Neural progenitor cell (in vitro differentiated cells): ENCODE measurements at regions not wholly inside any gene's neighbourhood (a gene's known extent, or its start where the extent isn't known, plus 50 kb on each side); places are given as distances from the start of the nearest gene placed in this dataset.
"Not testable (repeated sequence)": the region's sequence is repeated elsewhere in the genome, so short reads cannot be mapped to it uniquely, and the experiment has no call there.

Source experiments
- DNase-seq: peaks from one replicate; pipeline ENCODE4 v3.0.0-alpha.2; 2016; ENCODE audit warnings: low spot score
- H2AFZ ChIP-seq: fragments of 200-600 bp; sonication (generic); replicated peaks from 2 replicates; pipeline ENCODE4 v1.6.1; 2016; ENCODE audit warnings: antibody characterized with exemption
- H3F3A ChIP-seq: fragments of 200-600 bp; sonication (generic); 2 replicates; pipeline ENCODE4 v1.6.1; 2016; ENCODE audit warnings: antibody characterized with exemption, low read depth
- H3K27ac ChIP-seq: fragments of 200-600 bp; sonication (generic); 2 replicates; pipeline ENCODE4 v1.5.1; 2016; ENCODE audit warnings: mild to moderate bottlenecking
- H3K27me3 ChIP-seq: fragments of 200-600 bp; sonication (generic); 2 replicates; pipeline ENCODE4 v1.6.1; 2016; ENCODE audit warnings: mild to moderate bottlenecking, moderate library complexity
- H3K36me3 ChIP-seq: fragments of 200-600 bp; sonication (generic); 2 replicates; pipeline ENCODE4 v1.5.1; 2016
- H3K4me1 ChIP-seq: fragments of 200-600 bp; sonication (generic); 2 replicates; pipeline ENCODE4 v1.6.1; 2016; ENCODE audit warnings: mixed run types
- H3K4me2 ChIP-seq: fragments of 200-600 bp; sonication (generic); 2 replicates; pipeline ENCODE4 v1.6.1; 2016
- H3K4me3 ChIP-seq: fragments of 200-600 bp; sonication (generic); 2 replicates; pipeline ENCODE4 v1.5.1; 2016
- H3K79me2 ChIP-seq: fragments of 200-600 bp; sonication (generic); 2 replicates; pipeline ENCODE4 v1.6.1; 2016; ENCODE audit warnings: low read depth
- H3K9ac ChIP-seq: fragments of 200-600 bp; sonication (generic); 2 replicates; pipeline ENCODE4 v1.6.1; 2016
- H3K9me3 ChIP-seq: fragments of 200-600 bp; sonication (generic); 2 replicates; pipeline ENCODE4 v1.5.1; 2016; ENCODE audit warnings: low read depth
- H4K20me1 ChIP-seq: fragments of 200-600 bp; sonication (generic); 2 replicates; pipeline ENCODE4 v1.6.1; 2016; ENCODE audit warnings: low read depth
- H3K27ac Mint-ChIP-seq: 3 replicates; pipeline ENCODE4 v1.8.0; 2021; ENCODE audit warnings: mixed read lengths
- H3K27me3 Mint-ChIP-seq: 2 replicates; pipeline ENCODE4 v1.8.0; 2022; ENCODE audit warnings: low read depth, mild to moderate bottlenecking, inconsistent platforms, moderate library complexity, mixed read lengths; ENCODE audit not compliant: insufficient read depth
- H3K36me3 Mint-ChIP-seq: 3 replicates; pipeline ENCODE4 v1.8.0; 2021; ENCODE audit warnings: mixed read lengths
- H3K4me1 Mint-ChIP-seq: 3 replicates; pipeline ENCODE4 v1.8.0; 2021; ENCODE audit warnings: mixed read lengths
- H3K4me3 Mint-ChIP-seq: 3 replicates; pipeline ENCODE4 v1.8.0; 2021; ENCODE audit warnings: mild to moderate bottlenecking, moderate library complexity, mixed read lengths
- H3K9me3 Mint-ChIP-seq: 3 replicates; pipeline ENCODE4 v1.8.0; 2020; ENCODE audit warnings: mixed read lengths
- CTCF ChIP-seq: fragments of 200-600 bp; sonication (generic); IDR thresholded peaks from 2 replicates; pipeline ENCODE4 v1.5.1; 2017; ENCODE audit warnings: antibody characterized with exemption, mild to moderate bottlenecking
- EZH2 ChIP-seq: fragments of 200-600 bp; sonication (generic); IDR thresholded peaks from 2 replicates; pipeline ENCODE4 v1.6.1; 2017; ENCODE audit warnings: antibody characterized with exemption, mild to moderate bottlenecking, moderate library complexity
- EZH2phosphoT487 ChIP-seq: fragments of 200-600 bp; sonication (generic); IDR thresholded peaks from 2 replicates; pipeline ENCODE4 v1.6.1; 2017; ENCODE audit warnings: antibody characterized with exemption

GRCh38 chr17:53217311-53217710 lies 605.4 kb upstream of the KIF2B start:
- Histone ChIP-seq H3K27me3 (no peaks in the 10 kb centered on the region), H3K27ac (no peak overlapping the region), H3K79me2 (no peaks in the 10 kb centered on the region), H4K20me1 (no peaks in the 10 kb centered on the region), H3K4me3 (no peak overlapping the region), H3K4me2 (no peak overlapping the region), H3K9me3 (no peaks in the 10 kb centered on the region), H3K9ac (no peak overlapping the region), H3F3A (no peaks in the 10 kb centered on the region), H3K4me1 (no peaks in the 10 kb centered on the region), H2AFZ (no peak overlapping the region), H3K36me3 (no peaks in the 10 kb centered on the region)
- DNase-seq, result no peak
- Mint-ChIP-seq H3K27me3 (no peaks in the 10 kb centered on the region), H3K9me3 (peaks cover 5% of the 10 kb centered on the region), H3K4me1 (no peaks in the 10 kb centered on the region), H3K27ac (no peak overlapping the region), H3K4me3 (no peak overlapping the region), H3K36me3 (no peaks in the 10 kb centered on the region)
- TF ChIP-seq CTCF (no peak), EZH2 (no peak), EZH2phosphoT487 (no peak)

- not testable (repeated sequence) for H3K4me1 Mint-ChIP-seq, H3F3A ChIP-seq, H3K27ac Mint-ChIP-seq, H3K4me3 ChIP-seq, H3K36me3 ChIP-seq, H3K4me2 ChIP-seq, H3K9me3 ChIP-seq, H3K9ac ChIP-seq, H4K20me1 ChIP-seq, H3K27me3 ChIP-seq, H3K27me3 Mint-ChIP-seq, H3K4me3 Mint-ChIP-seq, H3K4me1 ChIP-seq, H3K27ac ChIP-seq, H3K79me2 ChIP-seq, DNase-seq, H2AFZ ChIP-seq, H3K36me3 Mint-ChIP-seq, H3K9me3 Mint-ChIP-seq
Observed at GRCh38 chr17:53208935-53209334, 613.8 kb upstream of the KIF2B start.

GRCh38 chr17:53193044-53193443 lies 629.7 kb upstream of the KIF2B start:
- Histone ChIP-seq H3K4me3 (no peak overlapping the region), H3K9ac (no peak overlapping the region), H4K20me1 (no peaks in the 10 kb centered on the region), H2AFZ (no peak overlapping the region), H3F3A (no peaks in the 10 kb centered on the region), H3K27me3 (no peaks in the 10 kb centered on the region), H3K79me2 (no peaks in the 10 kb centered on the region), H3K4me1 (no peaks in the 10 kb centered on the region), H3K27ac (no peak overlapping the region), H3K36me3 (no peaks in the 10 kb centered on the region), H3K4me2 (no peak overlapping the region), H3K9me3 (no peaks in the 10 kb centered on the region)
- Mint-ChIP-seq H3K9me3 (no peaks in the 10 kb centered on the region), H3K27me3 (no peaks in the 10 kb centered on the region), H3K27ac (no peak overlapping the region), H3K36me3 (no peaks in the 10 kb centered on the region), H3K4me3 (no peak overlapping the region), H3K4me1 (peaks cover 3% of the 10 kb centered on the region)
- no peak for DNase-seq
- TF ChIP-seq CTCF (no peak), EZH2phosphoT487 (no peak), EZH2 (no peak)

GRCh38 chr17:53191878-53192277 lies 630.8 kb upstream of the KIF2B start:
- Histone ChIP-seq H3K9me3 (no peaks in the 10 kb centered on the region), H3K9ac (no peak overlapping the region), H3K36me3 (no peaks in the 10 kb centered on the region), H3K79me2 (no peaks in the 10 kb centered on the region), H4K20me1 (no peaks in the 10 kb centered on the region), H3K4me1 (no peaks in the 10 kb centered on the region), H3K27ac (no peak overlapping the region), H3K4me3 (no peak overlapping the region), H3K4me2 (no peak overlapping the region), H3K27me3 (no peaks in the 10 kb centered on the region), H2AFZ (no peak overlapping the region), H3F3A (no peaks in the 10 kb centered on the region)
- H3K4me3 Mint-ChIP-seq, result no peak overlapping the region
- DNase-seq, result no peak
- peaks cover 3% of the 10 kb centered on the region for H3K4me1 Mint-ChIP-seq
- H3K9me3 Mint-ChIP-seq, result no peaks in the 10 kb centered on the region
- no peaks in the 10 kb centered on the region for H3K36me3 Mint-ChIP-seq
- no peak for TF ChIP-seq EZH2phosphoT487
- TF ChIP-seq EZH2, result no peak
- no peak for TF ChIP-seq CTCF
- no peak overlapping the region for H3K27ac Mint-ChIP-seq
- H3K27me3 Mint-ChIP-seq, result no peaks in the 10 kb centered on the region
